Coronary artery (tissue), 2 donors: ENCODE measurements at regions not wholly inside any gene's neighbourhood (a gene's known extent, or its start where the extent isn't known, plus 50 kb on each side); places are given as distances from the start of the nearest gene placed in this dataset.

Experiments used
- DNase-seq: peaks from one replicate; pipeline ENCODE4 v3.0.0-alpha.2; 2017; ENCODE audit warnings: low spot score
- H3K27ac ChIP-seq, 2 donors: fragments of 200-600 bp; sonication (generic); one replicate each; pipeline ENCODE4 v1.5.1; 2016 to 2019
- H3K4me3 ChIP-seq: fragments of 200-600 bp; sonication (generic); 2 replicates; pipeline ENCODE4 v1.5.1; 2016; ENCODE audit warnings: mild to moderate bottlenecking, moderate library complexity
- TF ChIP-seq, protein P1 (sequence below): fragments of 200-600 bp; sonication (generic); IDR thresholded peaks from one replicate; pipeline ENCODE4 v1.5.1; 2019; ENCODE audit warnings: antibody characterized with exemption

DNA sequence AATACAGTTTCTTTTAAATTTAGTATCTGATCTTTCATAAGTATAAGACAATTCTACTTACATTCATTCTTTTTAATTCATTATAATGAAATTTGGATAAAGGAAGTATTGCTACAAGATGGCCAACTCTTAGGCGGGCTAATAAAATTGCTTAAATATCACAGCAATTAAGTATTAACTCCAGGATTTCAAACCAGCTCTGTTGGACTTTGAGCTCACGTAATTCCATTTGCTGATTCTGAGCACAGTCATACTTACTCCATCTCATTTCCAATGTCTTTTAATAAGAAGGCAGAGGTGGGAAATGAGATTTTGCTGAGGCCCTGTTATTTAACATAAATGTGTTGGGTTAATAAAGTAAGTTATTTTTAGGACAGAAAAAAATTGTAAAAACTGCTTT, 748.1 kb downstream of the KCNA4 start:
- Histone ChIP-seq H3K27ac (no peak overlapping the region), H3K4me3 (no peak overlapping the region)
- TF ChIP-seq, protein P1, sequence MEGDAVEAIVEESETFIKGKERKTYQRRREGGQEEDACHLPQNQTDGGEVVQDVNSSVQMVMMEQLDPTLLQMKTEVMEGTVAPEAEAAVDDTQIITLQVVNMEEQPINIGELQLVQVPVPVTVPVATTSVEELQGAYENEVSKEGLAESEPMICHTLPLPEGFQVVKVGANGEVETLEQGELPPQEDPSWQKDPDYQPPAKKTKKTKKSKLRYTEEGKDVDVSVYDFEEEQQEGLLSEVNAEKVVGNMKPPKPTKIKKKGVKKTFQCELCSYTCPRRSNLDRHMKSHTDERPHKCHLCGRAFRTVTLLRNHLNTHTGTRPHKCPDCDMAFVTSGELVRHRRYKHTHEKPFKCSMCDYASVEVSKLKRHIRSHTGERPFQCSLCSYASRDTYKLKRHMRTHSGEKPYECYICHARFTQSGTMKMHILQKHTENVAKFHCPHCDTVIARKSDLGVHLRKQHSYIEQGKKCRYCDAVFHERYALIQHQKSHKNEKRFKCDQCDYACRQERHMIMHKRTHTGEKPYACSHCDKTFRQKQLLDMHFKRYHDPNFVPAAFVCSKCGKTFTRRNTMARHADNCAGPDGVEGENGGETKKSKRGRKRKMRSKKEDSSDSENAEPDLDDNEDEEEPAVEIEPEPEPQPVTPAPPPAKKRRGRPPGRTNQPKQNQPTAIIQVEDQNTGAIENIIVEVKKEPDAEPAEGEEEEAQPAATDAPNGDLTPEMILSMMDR = no peak
- DNase-seq = no peak

DNA sequence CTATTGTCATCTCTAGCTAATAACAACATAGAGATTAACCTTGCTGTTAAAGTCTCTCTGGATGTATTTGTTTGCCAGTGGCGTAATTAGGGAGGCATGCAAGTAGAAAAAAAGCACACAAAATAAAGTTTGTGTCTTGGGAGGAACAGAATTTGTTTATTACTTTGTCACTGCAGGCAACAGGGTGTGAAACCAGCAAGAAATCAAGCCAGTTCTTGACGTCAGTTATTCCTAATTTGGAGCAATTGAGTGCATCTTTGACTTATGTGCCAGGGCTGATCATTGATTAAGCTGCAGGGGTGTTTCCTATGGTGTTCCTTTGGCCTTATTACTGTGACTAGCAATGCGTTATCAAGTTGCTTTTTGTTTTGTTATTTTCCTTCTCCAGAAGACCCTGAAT, 751.0 kb downstream of the KCNA4 start:
- Histone ChIP-seq H3K27ac (no peak overlapping the region), H3K4me3 (no peak overlapping the region)
- TF ChIP-seq, protein P1 = no peak
- DNase-seq = no peak

- no peak for DNase-seq
- no peak overlapping the region for H3K4me3 ChIP-seq
- H3K27ac ChIP-seq = no peak overlapping the region
- TF ChIP-seq, protein P1 = no peak
Observed at GRCh38 chr11:29265381-29265780, 751.4 kb downstream of the KCNA4 start.

GRCh38 chr11:29263971-29264682, 752.7 kb downstream of the KCNA4 start:
- no peak for DNase-seq
- no peak overlapping the region for H3K4me3 ChIP-seq
- no peak overlapping the region for H3K27ac ChIP-seq
- TF ChIP-seq, protein P1 = no peak

DNA sequence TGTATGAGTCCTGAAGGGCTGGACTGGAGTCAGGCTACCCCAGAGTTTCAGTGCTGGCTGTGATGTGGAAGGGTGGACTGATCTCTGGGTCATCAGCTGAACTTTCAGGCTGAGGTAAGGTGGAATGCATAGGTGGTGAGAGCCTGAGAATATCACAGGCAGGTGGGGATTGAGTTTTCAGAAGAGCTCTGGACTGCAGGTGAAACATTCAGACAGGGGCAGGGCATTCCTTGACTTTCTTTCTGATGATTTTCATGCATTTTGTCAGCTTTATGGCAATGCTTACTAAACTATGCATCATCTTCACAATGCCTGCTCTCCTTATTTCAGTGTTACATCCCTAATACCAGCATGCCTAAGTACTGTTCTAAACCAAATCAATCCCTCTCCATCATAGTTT, 755.0 kb downstream of the KCNA4 start:
- Histone ChIP-seq H3K27ac (no peak overlapping the region), H3K4me3 (no peak overlapping the region)
- DNase-seq = no peak
- TF ChIP-seq, protein P1 = no peak

- Histone ChIP-seq H3K27ac (no peak overlapping the region), H3K4me3 (no peak overlapping the region)
- TF ChIP-seq, protein P1 = no peak
- no peak for DNase-seq
Observed at GRCh38 chr11:29260939-29261705, 755.7 kb downstream of the KCNA4 start.

DNA sequence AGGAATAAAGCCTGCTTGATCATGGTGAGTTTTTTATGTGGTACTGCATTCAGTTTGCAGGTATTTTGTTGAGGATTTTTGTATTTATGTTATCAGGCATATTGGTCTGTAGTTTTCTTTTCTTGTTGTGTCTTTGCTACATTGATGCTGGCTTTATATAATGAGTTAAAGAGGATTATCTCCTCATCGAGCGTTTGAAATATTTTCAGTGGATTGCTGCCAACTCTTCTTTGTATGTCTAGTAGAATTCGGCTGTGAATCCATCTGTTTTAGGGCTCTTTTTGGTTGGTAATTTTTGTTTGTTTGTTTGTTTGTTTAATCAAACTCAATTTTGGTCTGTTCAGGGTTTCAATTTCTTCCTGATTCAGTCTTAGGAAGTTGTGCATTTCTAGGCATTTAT, 758.4 kb downstream of the KCNA4 start:
- DNase-seq = no peak
- TF ChIP-seq, protein P1 = no peak
- Histone ChIP-seq H3K4me3 (no peak overlapping the region), H3K27ac (no peak overlapping the region)
